H1 (cell line): ENCODE measurements at regions not wholly inside any gene's neighbourhood (a gene's known extent, or its start where the extent isn't known, plus 50 kb on each side); places are given as distances from the start of the nearest gene placed in this dataset.

Experiments
- CTCF ChIA-PET: fragments of 300-600 bp; sonication (Branson Sonifier 250); formaldehyde crosslinking; loops from one replicate; lab custom pipeline; 2021; ENCODE audit not compliant: partially characterized antibody; lab: Charles Lee
- POLR2A ChIA-PET: fragments of 300-600 bp; sonication (Branson Sonifier 250); formaldehyde crosslinking; loops from one replicate; lab custom pipeline; 2021; ENCODE audit warnings: inconsistent platforms; ENCODE audit not compliant: partially characterized antibody; lab: Charles Lee
- DNase-seq, 2 experiments: peaks; one replicate each; pipeline versions ENCODE4 v3.0.0 to v3.0.0-alpha.2; 2010 to 2022; ENCODE audit warnings: low spot score in 2 of 2, low read depth in 1 of 2, mixed read lengths in 1 of 2
- FAIRE-seq: peaks from 2 replicates; lab custom pipeline; 2011; peaks lifted over from hg19 to GRCh38; lab: Jason Lieb, UNC
- H2AFZ ChIP-seq: 2 replicates; pipeline ENCODE4 v1.8.1; 2012; ENCODE audit warnings: low read length, inconsistent platforms
- H2AK5ac ChIP-seq: 2 replicates; pipeline ENCODE4 v1.6.1; 2013; ENCODE audit warnings: low read depth, low read length
- H2BK120ac ChIP-seq: replicated peaks from 2 replicates; pipeline ENCODE3; 2013; ENCODE audit warnings: low read depth, low read length, inconsistent platforms
- H2BK12ac ChIP-seq: 2 replicates; pipeline ENCODE4 v1.6.1; 2013; ENCODE audit warnings: low read depth, low read length
- H2BK15ac ChIP-seq: 2 replicates; pipeline ENCODE4 v1.6.1; 2013; ENCODE audit warnings: low read length
- H2BK20ac ChIP-seq: 2 replicates; pipeline ENCODE4 v1.6.1; 2013; ENCODE audit warnings: low read length
- H2BK5ac ChIP-seq: 2 replicates; pipeline ENCODE4 v1.6.1; 2013; ENCODE audit warnings: low read depth, low read length
- H3K14ac ChIP-seq: 2 replicates; pipeline ENCODE4 v1.6.1; 2013; ENCODE audit warnings: inconsistent platforms; ENCODE audit not compliant: insufficient read length
- H3K18ac ChIP-seq: 2 replicates; pipeline ENCODE4 v1.6.1; 2013; ENCODE audit warnings: low read length; ENCODE audit errors: extremely low read depth
- H3K23ac ChIP-seq: 2 replicates; pipeline ENCODE4 v1.6.1; 2013; ENCODE audit warnings: inconsistent platforms; ENCODE audit not compliant: insufficient read length
- H3K23me2 ChIP-seq: 2 replicates; pipeline ENCODE4 v1.6.1; 2013; ENCODE audit warnings: low read depth, low read length
- H3K27ac ChIP-seq: 2 replicates; pipeline ENCODE4 v1.6.1; 2011; ENCODE audit warnings: low read depth, low read length, inconsistent platforms
- H3K27me3 ChIP-seq, 4 experiments: replicated peaks in 1 of 4; 1 replicate in 1 of 4; 2 replicates in 3 of 4; pipeline versions ENCODE4 v1.6.1 to v1.8.1; 2011 to 2013; ENCODE audit warnings: low read length in 3 of 4, mild to moderate bottlenecking in 3 of 4, inconsistent platforms in 2 of 4, mixed read lengths in 2 of 4, moderate library complexity in 1 of 4; ENCODE audit not compliant: control insufficient read depth in 3 of 4, insufficient read depth in 3 of 4; ENCODE audit errors: extremely low read depth in 1 of 4
- H3K36me3 ChIP-seq, 4 experiments: 2 replicates each; pipeline versions ENCODE4 v1.6.1 to v1.8.1; 2011 to 2013; ENCODE audit warnings: mild to moderate bottlenecking in 4 of 4, low read length in 3 of 4, moderate library complexity in 2 of 4, control low read depth in 1 of 4, inconsistent platforms in 1 of 4; ENCODE audit not compliant: insufficient read depth in 4 of 4, control insufficient read depth in 2 of 4
- H3K4ac ChIP-seq: replicated peaks from 2 replicates; pipeline ENCODE3; 2013; ENCODE audit warnings: low read length, low read depth, mixed read lengths, inconsistent platforms; ENCODE audit not compliant: insufficient read length
- H3K4me1 ChIP-seq, 4 experiments: replicated peaks in 1 of 4; 1 replicate in 1 of 4; 2 replicates in 3 of 4; pipeline versions ENCODE4 v1.6.1 to v1.8.1; 2011 to 2013; ENCODE audit warnings: low read length in 3 of 4, inconsistent platforms in 2 of 4, mixed read lengths in 1 of 4; ENCODE audit not compliant: insufficient read depth in 4 of 4, control insufficient read depth in 3 of 4
- H3K4me2 ChIP-seq, 2 experiments: 2 replicates each; pipeline versions ENCODE4 v1.6.1 to v1.8.1; 2011 to 2013; ENCODE audit warnings: low read depth in 2 of 2, low read length in 2 of 2, control low read depth in 1 of 2, inconsistent platforms in 1 of 2, mild to moderate bottlenecking in 1 of 2; ENCODE audit not compliant: insufficient read depth in 1 of 2
- H3K4me3 ChIP-seq, 4 experiments: fragments of 200-600, 300-600 bp in 1 of 4; sonication (generic), shearing (Covaris generic), sonication (Bioruptor Twin) in 1 of 4; 2 replicates each; pipeline versions ENCODE4 v1.5.1 to v1.8.1; 2011 to 2016; ENCODE audit warnings: low read length in 4 of 4, low read depth in 3 of 4, control low read depth in 2 of 4, inconsistent platforms in 2 of 4, mild to moderate bottlenecking in 2 of 4, mixed read lengths in 1 of 4, moderate library complexity in 1 of 4; ENCODE audit not compliant: insufficient read depth in 2 of 4; ENCODE audit errors: extremely low read depth in 1 of 4
- H3K56ac ChIP-seq: replicated peaks from 2 replicates; pipeline ENCODE3; 2013; ENCODE audit warnings: low read depth, mild to moderate bottlenecking, mixed read lengths, low read length, inconsistent platforms; ENCODE audit not compliant: insufficient read length
- H3K79me1 ChIP-seq: 2 replicates; pipeline ENCODE4 v1.6.1; 2013; ENCODE audit warnings: low read depth, low read length, control low read depth
- H3K79me2 ChIP-seq, 2 experiments: 2 replicates each; pipeline versions ENCODE4 v1.6.1 to v1.8.1; 2012 to 2013; ENCODE audit warnings: low read length in 2 of 2, mild to moderate bottlenecking in 2 of 2, inconsistent platforms in 1 of 2; ENCODE audit not compliant: insufficient read depth in 2 of 2, control insufficient read depth in 1 of 2
- H3K9ac ChIP-seq, 4 experiments: replicated peaks in 1 of 4; 1 replicate in 1 of 4; 2 replicates in 3 of 4; pipeline versions ENCODE4 v1.6.1 to v1.8.1; 2011 to 2013; ENCODE audit warnings: low read depth in 3 of 4, low read length in 3 of 4, control low read depth in 2 of 4, mild to moderate bottlenecking in 2 of 4, moderate library complexity in 2 of 4, inconsistent platforms in 1 of 4; ENCODE audit errors: extremely low read depth in 1 of 4
- H3K9me3 ChIP-seq, 2 experiments: 2 replicates each; pipeline versions ENCODE4 v1.6.1 to v1.8.1; 2012 to 2013; ENCODE audit warnings: mild to moderate bottlenecking in 2 of 2, moderate library complexity in 2 of 2, control low read depth in 1 of 2, inconsistent platforms in 1 of 2, low read depth in 1 of 2, low read length in 1 of 2, mixed read lengths in 1 of 2; ENCODE audit not compliant: insufficient read depth in 2 of 2
- H4K20me1 ChIP-seq, 2 experiments: replicated peaks in 1 of 2; 2 replicates each; pipeline versions ENCODE3 to v1.8.1; 2011 to 2013; ENCODE audit warnings: inconsistent platforms in 2 of 2, low read length in 2 of 2, mild to moderate bottlenecking in 1 of 2; ENCODE audit not compliant: insufficient read depth in 2 of 2, control insufficient read depth in 1 of 2
- H4K5ac ChIP-seq: 2 replicates; pipeline ENCODE4 v1.6.1; 2013; ENCODE audit warnings: low read length, low read depth, mixed read lengths, inconsistent platforms; ENCODE audit not compliant: insufficient read length
- H4K8ac ChIP-seq: 2 replicates; pipeline ENCODE4 v1.8.0; 2013; ENCODE audit warnings: mild to moderate bottlenecking, moderate library complexity, low read length, inconsistent platforms; ENCODE audit not compliant: insufficient read depth; ENCODE audit errors: extremely low read depth
- H4K91ac ChIP-seq: replicated peaks from 2 replicates; pipeline ENCODE3; 2013; ENCODE audit warnings: low read length, mixed read lengths, inconsistent platforms; ENCODE audit not compliant: insufficient read length
- BCL11A ChIP-seq, 2 experiments: IDR thresholded peaks; one replicate each; pipeline ENCODE4 v1.6.1; 2011; ENCODE audit warnings: low read depth in 2 of 2, low read length in 2 of 2, mild to moderate bottlenecking in 2 of 2
- CBX8 ChIP-seq: fragments of 300-800, 300-1000 bp; sonication (generic); IDR thresholded peaks from 2 replicates; pipeline ENCODE4 v1.7.1; 2016; ENCODE audit warnings: low read depth, low read length, borderline replicate concordance
- E2F6 ChIP-seq: IDR thresholded peaks from 2 replicates; pipeline ENCODE4 v1.6.1; 2012; ENCODE audit warnings: inconsistent platforms
- RAD21 ChIP-seq, 2 experiments: IDR thresholded peaks in 1 of 2; conservative IDR thresholded peaks in 1 of 2; 2 replicates each; pipeline ENCODE4 v1.6.1; 2011; ENCODE audit warnings: low read depth in 2 of 2, low read length in 2 of 2, improper control_type of control experiment in 1 of 2, inconsistent platforms in 1 of 2, mild to moderate bottlenecking in 1 of 2, moderate library complexity in 1 of 2
- SIRT6 ChIP-seq: IDR thresholded peaks from one replicate; pipeline ENCODE4 v1.7.1; 2012; ENCODE audit warnings: low read length, inconsistent platforms
- TAF7 ChIP-seq: optimal IDR thresholded peaks from 2 replicates; pipeline ENCODE3; 2011; ENCODE audit warnings: low read depth, mild to moderate bottlenecking, inconsistent platforms, low read length, moderate library complexity, borderline replicate concordance
- ZNF274 ChIP-seq: IDR thresholded peaks from 2 replicates; pipeline ENCODE4 v1.7.0; 2012; ENCODE audit warnings: low read length, borderline replicate concordance; ENCODE audit errors: extremely low read depth
- WGBS, 2 experiments: shearing (Covaris generic) in 1 of 2; methylation state at CpG; one replicate each; pipeline versions ENCODE4 v1.1.6 to v1.1.7; 2013 to 2015; ENCODE audit warnings: low lambda C conversion rate in 2 of 2, mixed read lengths in 2 of 2, inconsistent platforms in 1 of 2, low coverage in 1 of 2, missing lambda C conversion rate in 1 of 2; ENCODE audit not compliant: insufficient replicate concordance in 2 of 2, insufficient coverage in 1 of 2, insufficient read length in 1 of 2; ENCODE audit errors: extremely low coverage in 1 of 2, missing lambda C conversion rate in 1 of 2; 5-methylcytosine and 5-hydroxymethylcytosine counted together

- H3K23me2 ChIP-seq: no peaks in the 10 kb centered on the region
- TF ChIP-seq TAF7: no peak
- TF ChIP-seq ZNF274: no peak
- no peak for TF ChIP-seq SIRT6
- no peak for TF ChIP-seq E2F6
- TF ChIP-seq RAD21 (IDR thresholded peaks at IDR 0.05 in 1 of 2, conservative IDR thresholded peaks at IDR 0.05 in 1 of 2; ENCODE audit: low read depth in 2 of 2, low read length in 2 of 2): no peak; a peak in 1 of 4 replicates
- no peak for TF ChIP-seq BCL11A (IDR thresholded peaks at IDR 0.05; ENCODE audit: low read depth in 2 of 2, low read length in 2 of 2)
- no peak for TF ChIP-seq CBX8
Measured at GRCh38 chr14:71586131-71586897, 345.9 kb upstream of the RGS6 start.

More at GRCh38 chr14:71586131-71586897, 345.9 kb upstream of the RGS6 start:
- WGBS, 2 experiments: 57% methylated on average over 14 of the region's 14 CpGs; no CpG with 5 or more reads in 1 of the 2 experiments
- Histone ChIP-seq H4K20me1 (peaks cover 2% of the 10 kb centered on the region in 2 experiments), H3K4me3 (no peak overlapping the region; a peak in 2 of 8 replicates), H4K5ac (no peak overlapping the region), H3K27ac (no peak overlapping the region), H3K79me2 (0 out of 4 replicates have a peak, but pooled peaks cover 0 to 3% of the 10 kb centered on the region in 2 experiments), H3K4ac (no peak overlapping the region), H2BK12ac (no peak overlapping the region), H3K23ac (no peak overlapping the region), H2BK120ac (no peak overlapping the region), H2BK5ac (no peak overlapping the region; the same call in 1 of the 2 replicates), H3K9me3 (no peaks in the 10 kb centered on the region), H4K8ac (no peak overlapping the region), H3K18ac (no peak overlapping the region), H4K91ac (no peak overlapping the region), H3K4me1 (peaks cover 0 to 7% (median 3%) of the 10 kb centered on the region in 4 experiments; a peak in 3 of 7 replicates), H2BK15ac (no peak overlapping the region), H3K27me3 (no peaks in the 10 kb centered on the region), H3K4me2 (peak overlapping the region; percentile 33 to 81), H2AK5ac (no peak overlapping the region), H3K79me1 (no peaks in the 10 kb centered on the region; the same call in 1 of the 2 replicates), H3K56ac (no peak overlapping the region), H3K14ac (no peak overlapping the region), H2BK20ac (no peak overlapping the region), H3K36me3 (peaks cover 0 to 4% (median 0%) of the 10 kb centered on the region in 4 experiments; a peak in 1 of 8 replicates), H3K9ac (0 out of 7 replicates have a peak overlapping the region, but pooled peaks of 1 of the 4 experiments have one; percentile 14), H2AFZ (no peak overlapping the region)
- POLR2A ChIA-PET: interaction anchor here (0.9 kb wide), 1 partner anchor 45 kb away, joined by 3 read pairs; no protein-coding TSS in a partner anchor
- CTCF ChIA-PET: interaction anchor here (0.6 kb wide), 4 partner anchors 9 to 1132 kb away, joined by 3 to 5 read pairs (median 4); no protein-coding TSS in a partner anchor
- no peak for FAIRE-seq
- DNase-seq: no peak
